ENCODE measurements at regions not wholly inside any gene's neighbourhood (a gene's known extent, or its start where the extent isn't known, plus 50 kb on each side); places are given as distances from the start of the nearest gene placed in this dataset.
"Not testable (repeated sequence)": the region's sequence is repeated elsewhere in the genome, so short reads cannot be mapped to it uniquely, and the experiment has no call there.

DNA sequence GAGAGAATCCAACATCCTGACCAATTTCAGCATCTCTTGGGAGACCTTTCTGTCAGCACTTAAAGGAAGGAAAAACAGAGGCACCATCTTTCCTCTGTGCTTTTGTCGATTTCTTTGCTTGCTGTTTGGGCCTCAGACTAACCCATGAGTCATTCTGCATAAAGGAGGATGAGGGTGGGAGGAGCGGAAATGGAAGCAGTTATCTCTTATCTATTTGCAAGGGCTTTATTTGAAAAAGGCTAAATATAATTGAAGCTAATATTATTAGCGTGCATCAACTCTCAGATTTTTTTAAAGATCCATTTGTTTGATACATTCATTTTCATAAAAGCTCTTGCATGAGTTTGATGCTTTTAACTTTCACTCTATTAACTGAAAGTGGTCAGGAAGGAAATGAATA lies 72.9 kb downstream of the ZNF622 start:
- DNase-seq: no peak

DNA sequence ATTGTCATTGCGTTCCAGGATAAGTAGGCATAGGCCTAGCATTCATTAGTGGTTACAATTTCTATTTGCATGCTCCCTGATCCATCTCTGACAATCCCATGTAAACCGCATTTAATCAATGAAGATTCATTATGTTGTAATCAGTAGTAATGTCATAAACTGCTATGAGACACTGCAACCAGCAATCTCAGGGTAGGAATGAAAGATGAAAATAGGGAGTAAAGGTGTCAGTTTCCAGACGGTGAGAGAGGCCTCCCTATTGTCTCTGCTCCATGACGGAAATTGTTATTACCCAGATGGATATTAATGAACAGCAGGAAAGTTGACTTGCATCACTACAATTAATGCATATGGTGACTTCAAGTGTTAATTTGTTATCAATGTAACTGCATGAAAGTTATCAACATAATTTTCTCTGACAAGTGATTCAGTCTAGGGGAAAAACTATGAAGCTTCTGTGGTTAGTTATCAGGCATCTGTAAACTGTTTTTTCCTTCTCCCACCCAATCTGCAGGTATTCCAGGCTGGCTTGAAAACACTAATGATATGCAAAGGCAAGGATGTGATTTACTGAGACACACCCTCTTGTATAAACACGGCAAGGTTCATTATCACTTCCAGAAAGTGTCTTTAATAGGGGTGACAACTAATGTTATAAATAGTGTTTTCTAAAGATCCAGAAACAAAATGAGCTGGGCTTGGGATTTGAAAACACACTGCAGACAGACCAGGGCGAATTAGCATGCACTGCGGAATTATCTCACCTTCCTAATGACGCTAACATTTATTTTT lies 73.5 kb downstream of the ZNF622 start:
- no peak for DNase-seq

DNA sequence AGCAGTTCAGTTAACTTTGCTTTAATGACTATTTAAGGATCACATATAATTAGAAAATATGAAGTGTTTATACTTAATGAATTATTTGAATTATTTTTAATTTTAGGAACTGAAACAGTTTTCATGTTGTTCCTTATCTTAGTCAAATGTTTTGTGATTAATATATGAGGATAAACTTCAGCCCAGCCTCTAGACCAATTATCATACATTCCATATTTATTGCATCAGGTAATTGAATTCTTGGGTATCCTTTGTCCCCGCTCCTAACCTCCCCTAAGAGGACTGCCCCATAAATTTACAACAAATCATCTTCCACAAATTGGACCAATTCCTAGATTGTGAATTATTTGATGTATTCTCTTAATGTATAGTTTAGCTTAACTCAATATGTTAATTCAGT lies 74.8 kb downstream of the ZNF622 start:
- DNase-seq: no peak

DNA sequence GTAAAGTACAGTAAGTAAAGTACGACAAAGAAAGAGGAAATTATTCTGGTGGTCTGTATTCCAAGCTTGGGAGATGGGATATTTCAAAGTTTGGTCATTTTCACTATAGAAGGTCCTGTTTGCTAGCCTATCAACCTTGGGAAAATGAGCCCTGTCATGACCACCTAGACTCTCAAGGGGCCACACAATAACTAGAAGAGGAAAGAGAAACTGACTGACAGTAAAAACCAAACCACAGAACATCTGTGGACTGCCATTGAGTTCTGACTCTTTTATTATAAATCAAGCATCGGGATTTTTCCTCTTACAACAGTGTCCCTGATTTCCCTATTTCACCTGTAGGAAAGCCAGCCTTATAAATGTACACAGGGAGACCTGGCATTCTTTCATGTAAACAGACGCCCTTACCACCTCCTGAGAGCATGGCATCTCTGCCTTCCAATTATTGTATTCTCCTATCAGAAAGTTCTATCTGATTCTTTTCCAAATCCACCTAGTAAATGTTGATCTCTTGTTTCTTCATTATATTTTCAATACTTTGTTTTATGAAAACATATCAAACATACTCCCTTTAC lies 80.0 kb downstream of the ZNF622 start:
- DNase-seq: no peak

DNA sequence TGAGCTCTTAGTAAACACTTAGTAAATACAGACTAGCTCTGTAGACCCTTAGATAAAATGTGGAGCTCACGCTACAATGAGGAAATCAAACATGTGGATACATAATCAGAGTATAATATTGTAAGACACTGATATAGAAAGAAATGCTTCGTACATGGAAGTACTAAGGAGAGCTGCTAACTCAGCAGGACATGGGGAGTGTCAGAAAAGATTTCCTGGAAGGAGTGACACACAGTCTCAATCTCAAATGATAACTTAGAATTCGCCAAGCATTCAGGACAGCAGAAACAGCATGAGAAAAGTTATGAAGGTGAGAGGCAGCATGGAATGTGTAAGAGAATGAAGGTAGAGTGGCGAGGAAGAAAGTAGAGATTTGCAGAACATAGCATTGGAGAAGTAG lies 80.8 kb downstream of the ZNF622 start:
- no peak for DNase-seq

DNA sequence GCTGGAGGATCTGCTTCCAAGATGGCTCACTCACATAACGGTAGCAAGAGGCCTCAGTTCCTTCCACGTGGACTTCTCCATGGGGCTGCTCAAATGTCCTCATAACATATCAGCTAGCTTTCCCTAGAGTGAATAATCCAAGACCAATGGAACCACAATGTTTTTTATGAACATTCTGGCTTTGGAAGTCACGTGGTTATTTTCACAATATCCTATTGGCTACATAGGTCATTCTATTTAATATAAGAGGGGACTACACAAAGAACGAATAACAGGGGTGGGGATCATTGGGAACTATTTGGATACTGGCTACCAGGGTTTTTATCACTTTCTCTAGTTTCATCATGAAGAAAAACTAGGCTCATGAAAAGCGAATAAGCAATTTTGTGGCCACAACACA lies 81.4 kb downstream of the ZNF622 start:
- no peak for DNase-seq

DNA sequence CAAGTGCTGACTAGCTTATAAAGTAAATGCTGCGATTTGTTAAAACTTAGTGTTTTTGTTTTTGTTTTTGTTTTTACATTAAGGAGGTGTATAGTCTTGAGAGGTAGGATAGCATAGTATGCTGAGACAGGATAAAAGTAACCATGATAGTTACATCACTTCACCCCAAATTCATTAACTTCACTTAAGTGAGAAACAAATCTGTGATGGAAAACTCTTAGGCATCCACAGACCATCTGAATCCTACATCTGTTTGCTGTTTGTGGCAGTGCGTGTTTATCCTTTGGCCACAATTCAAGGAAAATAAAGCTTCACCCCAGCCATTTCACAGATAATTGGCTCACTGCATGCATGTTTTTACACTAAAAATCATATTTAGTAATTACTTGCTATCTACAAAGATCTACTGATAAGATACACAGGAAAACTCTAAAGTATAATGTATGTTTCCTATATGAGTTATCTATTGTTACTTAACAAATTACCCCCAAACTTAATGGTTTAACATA lies 82.0 kb downstream of the ZNF622 start:
- DNase-seq: no peak

DNA sequence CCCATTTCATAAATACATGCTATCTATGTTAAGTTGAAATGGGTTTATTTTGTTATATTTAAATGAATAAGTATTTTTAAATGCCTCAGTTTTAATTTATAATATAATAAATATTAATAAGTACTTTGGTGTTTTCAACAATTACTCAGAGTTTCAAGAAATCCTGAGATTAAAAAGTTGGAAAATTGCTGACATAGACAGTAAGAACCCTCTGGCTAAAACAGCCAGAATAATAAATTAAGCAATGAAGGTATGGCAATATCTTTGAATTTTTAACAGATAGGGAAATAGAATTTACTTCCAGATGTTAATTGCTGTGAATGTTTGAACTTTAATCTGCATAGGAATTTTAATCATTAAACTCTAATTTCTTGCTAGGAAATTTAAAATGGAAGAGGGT lies 83.6 kb downstream of the ZNF622 start:
- no peak for DNase-seq

DNA sequence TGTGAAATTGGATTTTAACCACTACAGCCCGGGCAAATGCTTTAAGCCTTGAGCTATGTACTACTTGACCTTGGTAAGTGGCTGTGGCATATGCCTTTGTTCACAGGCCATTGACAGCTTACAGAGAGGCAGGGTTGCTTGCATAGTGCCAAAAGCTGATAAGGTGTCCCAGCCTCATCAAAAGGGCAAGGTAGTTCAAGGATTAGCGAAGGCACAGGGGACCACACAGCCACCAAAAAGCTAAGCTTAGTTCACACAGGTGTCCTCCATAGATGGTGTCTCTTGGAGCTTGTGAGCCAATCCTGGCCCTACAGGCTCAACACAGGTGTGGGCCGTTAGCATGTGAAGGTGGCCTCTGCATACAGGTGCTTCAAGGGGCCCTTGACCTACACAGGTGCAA lies 86.8 kb downstream of the ZNF622 start:
- no peak for DNase-seq

DNA sequence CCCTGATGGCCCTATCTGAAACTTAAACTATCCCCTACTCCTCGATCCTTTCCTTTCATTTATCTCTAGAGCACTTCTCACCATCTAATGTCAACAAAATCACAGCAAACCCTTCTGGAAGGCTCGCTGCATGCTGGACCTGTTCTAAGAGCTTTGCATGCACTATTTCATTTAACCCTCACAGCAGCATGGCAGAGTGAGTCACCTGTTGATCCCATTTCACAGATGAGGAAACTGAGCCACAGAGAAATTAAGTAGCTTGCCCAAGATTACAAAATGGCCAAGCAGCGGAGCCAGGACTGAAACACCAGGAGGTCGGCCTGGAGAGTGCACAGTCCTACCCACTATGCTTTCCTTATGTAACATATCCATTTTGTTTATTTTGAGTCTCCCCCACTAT lies 93.1 kb downstream of the ZNF622 start:
- DNase-seq: no peak

DNA sequence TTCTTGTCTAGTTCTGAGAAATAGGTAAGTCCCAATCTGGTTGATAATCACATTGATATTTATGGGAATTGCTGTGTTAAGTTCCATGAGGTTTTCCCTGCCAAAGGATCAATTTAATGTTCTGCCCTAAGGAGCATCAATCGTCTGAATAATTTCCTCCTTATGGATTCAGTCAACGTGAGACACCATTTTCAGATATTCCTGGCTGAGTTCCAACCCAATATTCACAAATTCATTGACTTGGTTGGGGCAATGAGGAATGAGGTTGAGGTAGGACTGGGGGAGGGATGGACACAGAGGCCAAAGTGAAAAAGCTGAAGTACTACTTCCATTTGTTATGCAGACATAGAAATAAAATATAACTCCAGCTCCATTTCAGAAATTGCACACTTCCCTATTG lies 99.1 kb downstream of the ZNF622 start:
- DNase-seq: no peak

DNA sequence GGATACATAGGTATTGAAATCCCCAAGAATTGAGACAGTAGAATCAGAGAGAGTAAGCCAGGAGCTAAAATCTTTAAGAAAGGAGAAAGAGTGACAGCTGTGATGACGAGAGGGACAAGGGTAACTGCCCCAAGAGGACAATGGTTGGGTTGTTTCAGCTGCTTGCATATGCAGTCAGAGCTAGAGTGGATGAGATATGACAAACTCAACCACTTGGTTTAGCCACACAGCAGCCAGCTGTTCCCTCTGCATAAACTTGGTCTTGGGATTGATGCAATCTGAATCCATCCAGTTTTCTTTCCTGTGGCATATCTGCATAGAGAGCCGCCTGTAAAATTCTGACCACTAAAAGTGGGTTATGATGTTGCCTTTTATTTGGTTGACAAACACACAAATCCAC lies 100.7 kb downstream of the ZNF622 start:
- DNase-seq: no peak

DNA sequence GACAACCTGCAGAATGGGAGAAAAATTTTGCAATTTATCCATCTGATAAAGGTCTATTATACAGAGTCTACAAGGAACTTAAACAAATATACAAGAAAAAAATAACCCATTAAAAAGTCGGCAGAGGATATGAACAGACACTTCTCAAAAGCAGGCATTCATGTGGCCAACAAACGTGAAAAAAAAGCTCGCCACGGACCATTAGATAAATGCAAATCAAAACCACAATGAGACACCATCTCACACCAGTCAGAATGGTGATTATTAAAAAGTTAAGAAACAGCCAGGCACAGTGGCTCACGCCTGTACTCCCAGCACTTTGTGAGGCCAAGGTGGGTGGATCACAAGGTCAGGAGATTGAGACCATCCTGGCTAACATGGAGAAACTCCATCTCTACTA lies 112.2 kb downstream of the ZNF622 start:
- DNase-seq: not testable (repeated sequence)

DNA sequence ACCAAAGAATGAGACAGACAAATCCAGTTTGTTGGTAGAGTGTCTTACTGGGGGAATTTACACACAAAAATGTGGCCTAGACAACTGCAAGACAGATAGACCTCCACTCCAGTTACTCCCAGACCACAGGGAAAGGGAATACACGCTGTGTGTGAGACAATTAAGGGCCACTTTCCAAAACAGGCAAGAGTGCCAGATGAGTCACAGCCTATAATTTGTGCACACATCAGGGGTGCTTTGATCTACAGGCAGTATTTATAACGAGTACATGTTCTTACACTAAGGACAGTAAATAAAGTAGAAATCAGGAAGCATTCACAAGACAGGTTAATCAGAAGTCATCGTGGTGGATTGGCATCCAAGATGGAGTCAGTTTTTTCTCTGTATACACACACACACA lies 114.8 kb downstream of the ZNF622 start:
- DNase-seq: no peak

DNA sequence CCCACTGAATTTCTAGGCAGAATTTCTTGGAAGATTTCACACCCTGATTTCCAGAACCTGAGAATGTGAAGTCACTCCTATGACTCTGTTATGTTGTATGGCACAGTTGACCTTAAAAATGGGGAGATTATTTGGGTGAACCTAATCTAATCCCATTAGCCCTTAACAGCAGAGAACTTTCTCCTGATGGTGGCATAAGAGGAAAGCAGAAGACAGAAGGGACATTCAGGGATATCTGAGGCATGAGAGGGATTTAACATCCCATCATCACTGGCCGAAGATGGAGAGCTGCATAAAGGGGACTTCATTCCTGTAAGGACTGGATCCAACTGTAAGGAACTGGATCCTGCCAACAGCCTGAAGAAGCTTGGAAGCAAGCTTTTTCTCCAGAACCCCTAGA lies 119.2 kb downstream of the ZNF622 start:
- no peak for DNase-seq

DNA sequence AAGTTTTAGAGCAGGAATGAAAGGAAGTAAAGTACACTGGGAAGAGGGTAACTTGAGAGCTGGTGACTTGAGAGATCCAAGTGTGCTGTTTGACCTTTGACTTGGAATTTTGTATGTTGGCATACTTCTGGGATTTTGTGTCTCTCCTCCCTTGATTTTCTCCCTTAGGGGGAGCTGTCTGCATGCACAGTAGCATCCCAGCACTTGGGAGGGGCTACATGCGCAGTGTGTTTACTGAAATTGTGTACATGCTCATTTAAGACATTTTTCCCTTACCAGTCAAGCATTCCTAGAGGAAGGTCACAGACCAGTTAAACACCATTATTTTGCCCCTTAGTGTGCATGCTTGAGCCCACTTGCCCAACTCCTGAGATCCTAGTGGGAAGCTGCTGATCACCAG lies 120.1 kb downstream of the ZNF622 start:
- no peak for DNase-seq

DNA sequence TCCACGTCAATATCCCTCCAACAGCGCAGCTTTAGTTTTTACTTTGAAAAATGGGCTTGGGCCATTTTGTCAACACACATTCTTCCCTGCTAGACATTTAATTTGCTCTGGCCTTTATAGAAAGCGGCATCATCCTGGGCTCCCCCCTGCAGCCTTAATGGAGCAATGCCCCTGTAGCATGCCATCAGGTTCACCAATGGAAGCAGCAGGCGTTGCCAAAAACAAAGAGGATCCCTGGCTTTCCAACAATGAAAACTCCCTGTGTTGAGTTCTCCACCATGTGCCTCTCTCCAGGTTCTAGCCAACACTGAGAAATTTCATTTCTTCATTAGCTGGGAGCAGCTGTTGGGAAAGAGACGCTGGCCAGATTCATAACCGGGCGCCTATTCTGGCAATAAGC lies 139.5 kb downstream of the ZNF622 start:
- DNase-seq: no peak

DNA sequence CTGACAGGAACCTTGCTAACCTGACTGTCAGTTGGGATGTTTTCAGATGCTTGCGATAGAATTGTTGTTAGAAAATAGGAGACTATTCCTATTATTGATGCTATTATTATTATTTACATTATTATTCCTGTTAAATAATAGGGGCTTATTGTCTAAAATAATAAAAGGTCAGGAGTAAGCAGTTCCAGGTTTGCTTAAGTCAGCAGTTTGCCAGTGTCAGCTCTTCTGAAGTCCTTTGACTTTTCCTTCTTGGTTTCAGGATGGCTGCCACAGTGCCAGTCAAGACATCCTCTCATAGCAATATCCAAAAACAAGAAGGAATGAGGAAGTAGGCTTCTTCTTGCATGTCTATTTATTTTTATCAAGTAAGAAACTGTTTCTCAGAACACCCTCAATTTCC lies 141.7 kb upstream of the MARCHF11 start:
- DNase-seq: no peak

DNA sequence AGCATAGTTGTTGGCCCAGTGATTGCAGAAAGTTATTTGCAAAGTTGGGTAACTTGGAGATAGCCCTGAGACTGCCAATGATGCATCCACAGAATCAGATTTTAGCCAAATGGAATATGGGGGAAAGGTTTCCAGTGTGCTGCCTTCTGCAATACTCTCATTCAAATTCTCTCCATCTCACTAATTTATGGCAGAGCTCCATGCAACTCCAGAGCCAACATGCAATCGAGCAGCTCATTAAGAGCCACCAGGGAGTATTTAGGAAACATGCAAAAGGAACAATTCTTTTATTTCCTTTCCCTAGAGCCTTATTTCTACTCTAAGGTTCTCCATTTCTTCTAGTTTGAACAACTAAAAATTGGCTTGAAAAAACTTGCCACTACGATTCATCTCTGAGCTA lies 135.9 kb upstream of the MARCHF11 start:
- DNase-seq: no peak

DNA sequence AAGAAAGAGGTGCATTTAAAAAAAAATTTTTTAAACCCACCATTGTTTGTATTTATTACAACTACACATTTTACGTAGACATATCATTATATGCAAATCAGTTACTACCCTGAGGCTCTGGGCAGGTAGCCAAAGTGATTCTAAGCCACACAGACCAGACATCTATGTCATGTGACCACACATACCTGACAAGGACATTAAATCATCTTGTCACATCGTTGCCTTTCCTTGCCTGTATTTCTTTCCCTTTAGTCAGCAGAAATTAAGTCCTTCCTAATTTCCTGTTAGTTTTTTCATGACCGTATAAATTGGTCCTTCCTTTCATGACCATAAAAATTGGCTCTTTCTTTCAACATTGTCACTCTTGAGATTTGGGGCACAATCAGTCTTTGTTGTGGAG lies 134.2 kb upstream of the MARCHF11 start:
- DNase-seq: no peak

DNA sequence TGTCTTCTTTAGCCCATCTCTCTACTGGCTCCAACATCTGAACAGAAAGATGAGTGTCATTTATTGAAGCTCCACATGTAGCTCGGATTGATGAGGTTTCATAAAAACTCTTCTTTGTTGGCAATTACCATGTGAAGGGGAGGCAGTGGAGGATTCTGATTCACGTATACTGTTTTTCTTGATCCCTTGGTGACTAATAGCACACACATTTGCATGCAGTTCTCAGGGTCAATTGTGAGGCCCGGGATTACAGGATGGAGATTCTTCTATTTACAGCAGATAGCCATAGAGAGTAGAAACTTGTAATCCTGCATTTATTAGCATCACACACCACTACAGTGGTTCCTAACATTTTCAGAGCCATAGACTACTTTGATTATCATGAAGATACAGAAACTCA lies 133.2 kb upstream of the MARCHF11 start:
- no peak for DNase-seq

DNA sequence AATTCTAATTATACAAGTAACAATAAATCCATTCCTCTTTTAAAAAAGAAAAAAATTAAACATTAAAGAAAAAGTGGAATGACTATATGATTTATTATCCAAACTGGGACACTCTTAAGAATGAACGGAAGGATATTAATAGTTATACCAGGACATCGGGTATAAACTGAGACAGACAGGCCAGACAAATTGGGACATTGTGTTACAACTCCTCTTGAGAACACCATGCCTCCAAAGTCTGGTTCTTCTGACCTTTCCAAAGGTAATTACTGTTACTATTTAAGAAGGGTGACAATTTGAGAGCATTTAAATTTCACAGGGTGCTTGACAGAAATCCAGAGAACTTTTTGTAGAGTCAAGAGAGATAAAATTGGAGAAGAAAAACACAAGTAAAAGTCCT lies 132.1 kb upstream of the MARCHF11 start:
- DNase-seq: no peak

DNA sequence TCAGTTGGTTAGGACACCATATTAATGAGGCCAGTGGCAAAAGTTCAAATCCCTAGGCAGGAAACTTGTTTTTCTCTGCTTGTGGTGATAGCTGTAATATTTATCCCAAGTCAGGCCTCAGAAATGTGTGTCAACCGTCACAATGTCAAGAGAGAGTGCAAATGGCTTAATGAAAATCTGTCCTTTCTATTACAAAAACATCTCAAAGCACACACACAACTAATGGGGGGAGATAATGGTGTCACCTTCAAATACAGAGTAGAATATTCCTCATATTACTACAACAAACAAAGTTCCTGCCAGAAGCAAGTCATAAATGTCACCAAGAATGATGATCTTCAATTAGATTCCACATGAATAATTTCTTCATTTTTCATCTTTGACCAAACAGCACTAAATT lies 127.2 kb upstream of the MARCHF11 start:
- DNase-seq: no peak

DNA sequence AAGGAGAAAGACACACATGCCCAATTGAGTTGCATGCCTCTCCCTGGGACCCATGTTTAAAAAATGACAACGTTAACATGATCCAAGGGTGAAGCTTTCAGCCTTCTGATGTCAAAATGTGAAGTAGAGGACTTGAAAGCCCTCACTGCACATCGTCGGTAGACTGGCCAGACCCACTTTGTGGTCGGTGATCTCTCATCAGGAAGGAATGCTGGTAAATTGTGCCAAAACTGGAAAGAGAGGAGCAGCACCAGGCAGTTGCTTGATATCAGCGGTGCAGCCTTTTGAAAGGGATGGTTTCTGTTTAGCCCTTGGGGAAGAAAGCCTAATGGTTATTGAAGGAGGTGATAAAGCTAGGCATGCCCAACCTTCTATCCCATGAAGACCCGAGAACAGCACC lies 125.3 kb upstream of the MARCHF11 start:
- no peak for DNase-seq

DNA sequence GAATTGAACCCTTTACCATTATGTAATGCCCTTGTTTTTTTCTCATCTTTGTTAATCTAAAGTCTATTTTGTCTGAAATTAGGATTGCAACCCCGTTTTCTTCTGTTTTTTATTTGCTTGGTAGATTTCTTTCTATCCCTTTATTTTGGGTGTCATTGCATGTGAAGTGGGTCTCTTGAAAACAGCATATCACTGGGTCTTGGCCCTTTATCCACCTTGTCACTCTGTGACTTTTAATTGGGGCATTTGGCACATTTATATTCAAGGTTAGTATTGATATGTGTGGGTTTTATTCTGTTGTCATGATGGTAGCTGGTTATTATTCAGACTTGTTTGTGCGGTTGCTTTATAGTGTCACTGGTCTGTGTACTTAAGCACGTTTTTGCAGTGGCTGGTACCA lies 117.4 kb upstream of the MARCHF11 start:
- DNase-seq: no peak

Measured in NCI-H1092 (cell line).